HAP-1 (cell line): ENCODE measurements at regions not wholly inside any gene's neighbourhood (a gene's known extent, or its start where the extent isn't known, plus 50 kb on each side); places are given as distances from the start of the nearest gene placed in this dataset.
"Not testable (repeated sequence)": the region's sequence is repeated elsewhere in the genome, so short reads cannot be mapped to it uniquely, and the experiment has no call there.

Source experiments
- DNase-seq, 2 experiments: peaks; one replicate each; pipeline ENCODE4 v3.0.0-alpha.2; 2016 to 2020; ENCODE audit warnings: low spot score in 2 of 2
- H3K27me3 ChIP-seq: fragments of 250-450 bp; sonication (Bioruptor Pico); 2 replicates; pipeline ENCODE4 v1.5.1; 2020; ENCODE audit warnings: low read depth, mild to moderate bottlenecking, moderate library complexity
- H3K36me3 ChIP-seq: fragments of 250-450 bp; sonication (Bioruptor Pico); replicated peaks from 2 replicates; pipeline ENCODE4 v1.5.1; 2020; ENCODE audit warnings: mild to moderate bottlenecking
- H3K4me1 ChIP-seq: fragments of 250-450 bp; sonication (Bioruptor Pico); 2 replicates; pipeline ENCODE4 v1.5.1; 2020; ENCODE audit warnings: mild to moderate bottlenecking
- H3K4me3 ChIP-seq: fragments of 250-450 bp; sonication (Bioruptor Pico); 2 replicates; pipeline ENCODE4 v1.5.1; 2020; ENCODE audit warnings: mild to moderate bottlenecking, moderate library complexity
- H3K9me3 ChIP-seq: fragments of 250-450 bp; sonication (Bioruptor Pico); 2 replicates; pipeline ENCODE4 v1.5.1; 2020; ENCODE audit warnings: mild to moderate bottlenecking, moderate library complexity
- in situ Hi-C: fragments of 300-500 bp; cut with MboI; formaldehyde crosslinking; loops from 3 replicates; pipeline ENCODE4 v1.14.3; 2020; ENCODE audit warnings: low sequenced_read_pairs, inconsistent platforms, mixed read lengths

DNA sequence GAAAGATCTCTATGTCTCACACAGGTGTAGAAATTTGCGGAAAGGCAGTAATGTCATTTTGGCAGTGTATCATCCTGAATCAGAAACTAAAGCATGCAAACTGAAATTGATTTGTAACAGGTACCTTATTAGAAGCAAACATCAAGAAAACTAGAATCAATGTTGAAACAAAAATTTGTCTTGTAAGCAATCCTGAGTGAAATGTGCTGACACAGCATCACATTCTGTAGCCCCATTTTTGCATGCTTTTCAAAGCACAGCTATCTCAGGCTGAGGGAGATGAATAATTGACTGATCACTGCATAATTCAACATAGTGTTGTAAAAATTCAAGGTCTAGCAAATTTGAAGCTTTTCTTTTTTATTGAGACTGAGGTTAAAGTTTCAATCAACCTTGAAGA is 539.7 kb downstream of the DACH1 start:
- Histone ChIP-seq H3K27me3 (no peaks in the 10 kb centered on the region), H3K4me3 (no peak overlapping the region), H3K36me3 (no peaks in the 10 kb centered on the region), H3K4me1 (peaks cover 7% of the 10 kb centered on the region; the same call in 1 of the 2 replicates), H3K9me3 (no peaks in the 10 kb centered on the region)
- DNase-seq, result no peak
- in situ Hi-C loops, result no loop called here

GRCh38 chr13:71325556-71325955 is 541.4 kb downstream of the DACH1 start:
- in situ Hi-C loops, result no loop called here
- H3K9me3 ChIP-seq, result no peaks in the 10 kb centered on the region
- H3K4me1 ChIP-seq, result peaks cover 7% of the 10 kb centered on the region; the same call in 1 of the 2 replicates
- H3K36me3 ChIP-seq, result no peaks in the 10 kb centered on the region
- no peak for DNase-seq
- H3K4me3 ChIP-seq, result no peak overlapping the region
- H3K27me3 ChIP-seq, result no peaks in the 10 kb centered on the region

DNA sequence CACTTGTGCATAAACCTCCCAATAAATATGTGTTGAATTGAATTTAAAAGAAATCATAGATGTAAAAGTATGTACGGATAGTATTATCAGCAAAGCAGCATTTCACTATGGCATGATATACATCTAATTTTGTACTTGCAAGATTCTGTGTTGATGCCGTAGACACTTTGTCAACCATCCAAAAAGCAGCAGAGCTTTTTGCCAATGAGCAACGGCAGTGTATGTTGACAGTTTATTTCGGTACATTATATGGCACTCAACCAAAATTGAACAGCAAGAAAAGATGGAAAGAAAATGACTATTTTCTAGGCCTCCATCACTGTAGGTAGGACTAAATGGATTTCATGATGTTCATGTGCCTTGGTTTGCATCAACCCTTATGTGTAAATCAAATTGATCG is 543.7 kb downstream of the DACH1 start:
- Histone ChIP-seq H3K9me3 (no peaks in the 10 kb centered on the region), H3K27me3 (no peaks in the 10 kb centered on the region), H3K4me1 (peaks cover 7% of the 10 kb centered on the region; the same call in 1 of the 2 replicates), H3K36me3 (no peaks in the 10 kb centered on the region), H3K4me3 (no peak overlapping the region)
- in situ Hi-C loops, result no loop called here
- no peak for DNase-seq

DNA sequence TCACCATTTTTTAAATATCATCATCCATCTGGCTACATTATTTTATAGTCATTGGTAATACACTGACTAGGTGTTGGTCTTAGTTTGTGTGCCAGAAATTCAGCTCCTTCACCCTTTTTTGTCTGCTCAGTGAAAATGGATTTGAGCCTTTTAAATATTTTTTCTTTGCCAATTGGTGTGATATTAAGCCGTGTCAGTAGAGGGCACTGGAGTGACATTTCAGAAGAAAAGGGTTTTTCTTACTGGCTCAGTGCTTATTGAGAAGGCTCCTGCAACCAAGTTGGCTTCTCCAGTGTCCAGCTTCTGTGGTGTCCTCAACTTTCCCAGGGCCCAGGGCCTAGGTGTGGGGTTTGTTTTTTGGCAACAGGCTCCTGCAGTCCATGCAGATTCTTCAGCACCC is 546.6 kb downstream of the DACH1 start:
- Histone ChIP-seq H3K4me1 (peaks cover 14% of the 10 kb centered on the region), H3K9me3 (no peaks in the 10 kb centered on the region), H3K4me3 (no peak overlapping the region), H3K36me3 (no peaks in the 10 kb centered on the region), H3K27me3 (no peaks in the 10 kb centered on the region)
- peak; percentile 43 to 46 for DNase-seq
- in situ Hi-C loops, result no loop called here

DNA sequence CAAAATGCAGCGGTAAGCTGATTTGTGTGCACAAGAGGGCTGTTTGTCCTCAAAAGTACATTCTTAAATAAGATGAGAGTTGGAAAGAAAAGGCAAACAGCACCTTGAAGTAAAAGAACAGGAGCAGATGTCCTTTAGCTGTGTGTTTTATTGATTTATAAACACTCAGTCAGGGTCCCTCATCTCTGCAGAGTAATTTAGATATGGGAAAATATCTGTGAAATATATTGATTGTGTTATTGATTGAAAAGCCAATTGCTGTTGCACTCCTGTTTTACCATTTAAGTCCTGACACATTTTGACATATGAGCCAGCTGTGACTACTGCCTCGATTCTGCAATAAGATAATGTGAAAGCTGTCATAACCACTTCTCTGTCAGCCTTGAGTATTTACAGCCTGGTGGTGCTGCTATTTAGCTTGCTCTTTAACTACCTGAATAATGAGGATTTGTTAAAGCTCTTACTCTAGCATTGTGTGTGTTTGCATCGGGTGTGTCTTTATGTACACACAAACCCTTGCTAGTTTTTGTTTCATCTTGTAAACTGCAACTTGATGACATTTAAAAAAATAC is 550.1 kb downstream of the DACH1 start:
- in situ Hi-C loops, result no loop called here

GRCh38 chr13:71312923-71313322 is 554.1 kb downstream of the DACH1 start:
- in situ Hi-C loops, result no loop called here
- no peak for DNase-seq
- Histone ChIP-seq H3K4me1 (peaks cover 7% of the 10 kb centered on the region), H3K36me3 (no peaks in the 10 kb centered on the region), H3K9me3 (no peaks in the 10 kb centered on the region), H3K4me3 (no peak overlapping the region), H3K27me3 (no peaks in the 10 kb centered on the region)

More for the DNA sequence above, 550.1 kb downstream of the DACH1 start:
- DNase-seq, result peak in 1 of 2 experiments; percentile 43
- Histone ChIP-seq H3K36me3 (no peaks in the 10 kb centered on the region), H3K4me3 (no peak overlapping the region), H3K4me1 (peaks cover 7% of the 10 kb centered on the region), H3K9me3 (no peaks in the 10 kb centered on the region), H3K27me3 (no peaks in the 10 kb centered on the region)

GRCh38 chr13:71309905-71310304 is 557.1 kb downstream of the DACH1 start:
- Histone ChIP-seq H3K36me3 (no peaks in the 10 kb centered on the region), H3K4me1 (peaks cover 5% of the 10 kb centered on the region; the same call in 1 of the 2 replicates), H3K27me3 (no peaks in the 10 kb centered on the region), H3K9me3 (no peaks in the 10 kb centered on the region), H3K4me3 (no peak overlapping the region)
- in situ Hi-C loops, result no loop called here
- DNase-seq, result no peak

- H3K4me1 ChIP-seq, result peaks cover 5% of the 10 kb centered on the region; the same call in 1 of the 2 replicates
- no peak for DNase-seq
- no peak overlapping the region for H3K4me3 ChIP-seq
- no peaks in the 10 kb centered on the region for H3K36me3 ChIP-seq
- H3K9me3 ChIP-seq, result no peaks in the 10 kb centered on the region
- in situ Hi-C loops, result no loop called here
- H3K27me3 ChIP-seq, result no peaks in the 10 kb centered on the region
Measured at GRCh38 chr13:71306821-71307220, 560.2 kb downstream of the DACH1 start.

DNA sequence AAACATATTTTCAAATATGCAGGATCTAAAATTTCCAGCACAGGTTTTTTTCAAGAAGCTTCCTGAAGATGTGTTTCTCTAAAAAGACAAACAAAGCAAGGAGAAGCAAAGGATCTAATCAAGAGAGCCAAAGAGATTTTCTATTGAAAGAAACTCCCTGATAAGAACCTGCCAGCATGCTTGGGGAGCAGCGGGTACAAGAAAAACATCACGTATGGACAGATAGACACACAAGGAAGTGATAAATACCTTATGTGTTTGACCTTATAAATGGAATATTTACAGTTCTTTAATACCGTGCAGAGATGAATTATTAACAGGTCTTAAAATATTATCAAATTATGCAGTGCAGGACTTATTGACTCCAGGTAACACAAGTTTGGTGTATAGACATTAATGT is 562.1 kb downstream of the DACH1 start:
- Histone ChIP-seq H3K4me3 (no peak overlapping the region), H3K36me3 (no peaks in the 10 kb centered on the region), H3K4me1 (peaks cover 5% of the 10 kb centered on the region; the same call in 1 of the 2 replicates), H3K27me3 (no peaks in the 10 kb centered on the region), H3K9me3 (no peaks in the 10 kb centered on the region)
- in situ Hi-C loops, result no loop called here
- DNase-seq, result no peak

DNA sequence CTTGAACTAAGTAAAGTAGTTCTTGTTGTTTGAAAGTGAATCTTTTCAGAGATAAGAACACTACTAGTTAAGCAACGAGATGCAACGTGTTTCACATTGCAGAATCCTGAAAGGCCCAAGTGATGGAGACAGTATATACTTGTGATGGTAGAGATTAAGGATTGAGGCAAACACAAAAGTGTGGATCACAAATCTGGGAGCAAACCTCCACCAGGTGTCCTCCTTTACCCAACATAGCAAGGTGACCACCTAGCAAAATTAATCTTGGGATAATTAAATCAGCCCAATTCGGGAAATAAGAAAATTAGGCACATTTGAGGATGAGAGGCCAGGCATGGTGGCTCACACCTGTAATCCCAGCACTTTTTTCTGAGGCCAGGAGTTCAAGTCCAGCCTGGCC is 563.9 kb downstream of the DACH1 start:
- DNase-seq, result no peak
- no peaks in the 10 kb centered on the region for H3K36me3 ChIP-seq
- H3K9me3 ChIP-seq, result no peaks in the 10 kb centered on the region
- H3K4me3 ChIP-seq, result no peak overlapping the region
- in situ Hi-C loops, result no loop called here
- H3K4me1 ChIP-seq, result peaks cover 5% of the 10 kb centered on the region; the same call in 1 of the 2 replicates
- no peaks in the 10 kb centered on the region for H3K27me3 ChIP-seq

- Histone ChIP-seq H3K4me1 (no peaks in the 10 kb centered on the region), H3K9me3 (no peaks in the 10 kb centered on the region), H3K36me3 (no peaks in the 10 kb centered on the region), H3K4me3 (no peak overlapping the region), H3K27me3 (no peaks in the 10 kb centered on the region)
- DNase-seq, result no peak
- in situ Hi-C loops, result no loop called here
Measured at GRCh38 chr13:71300602-71301001, 566.4 kb downstream of the DACH1 start.

DNA sequence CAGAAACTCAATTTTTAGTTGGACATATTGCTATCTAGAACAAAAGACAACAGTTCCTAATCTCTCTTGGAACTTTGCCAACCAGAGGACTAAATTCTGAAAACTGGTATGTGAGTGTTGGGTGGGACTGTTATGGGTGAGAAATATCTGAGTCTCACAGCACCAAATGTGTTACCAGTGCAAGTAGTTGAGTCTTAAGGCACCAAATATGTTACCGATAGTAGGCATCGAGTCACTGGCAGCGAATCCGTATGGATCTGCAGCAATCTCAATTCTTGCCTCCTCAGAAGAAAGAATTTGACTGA is 575.2 kb downstream of the DACH1 start:
- in situ Hi-C loops, result no loop called here

GRCh38 chr13:71290963-71291841 is 575.8 kb downstream of the DACH1 start:
- Histone ChIP-seq H3K27me3 (no peaks in the 10 kb centered on the region), H3K36me3 (no peaks in the 10 kb centered on the region), H3K4me1 (peaks cover 15% of the 10 kb centered on the region), H3K4me3 (peak overlapping the region; percentile 4; the same call in 1 of the 2 replicates), H3K9me3 (no peaks in the 10 kb centered on the region)
- peak; percentile 10 to 20 for DNase-seq
- in situ Hi-C loops, result no loop called here

More for the DNA sequence above, 575.2 kb downstream of the DACH1 start:
- no peaks in the 10 kb centered on the region for H3K9me3 ChIP-seq
- H3K4me3 ChIP-seq, result no peak overlapping the region
- peaks cover 15% of the 10 kb centered on the region for H3K4me1 ChIP-seq
- H3K36me3 ChIP-seq, result no peaks in the 10 kb centered on the region
- DNase-seq, result no peak
- H3K27me3 ChIP-seq, result no peaks in the 10 kb centered on the region

DNA sequence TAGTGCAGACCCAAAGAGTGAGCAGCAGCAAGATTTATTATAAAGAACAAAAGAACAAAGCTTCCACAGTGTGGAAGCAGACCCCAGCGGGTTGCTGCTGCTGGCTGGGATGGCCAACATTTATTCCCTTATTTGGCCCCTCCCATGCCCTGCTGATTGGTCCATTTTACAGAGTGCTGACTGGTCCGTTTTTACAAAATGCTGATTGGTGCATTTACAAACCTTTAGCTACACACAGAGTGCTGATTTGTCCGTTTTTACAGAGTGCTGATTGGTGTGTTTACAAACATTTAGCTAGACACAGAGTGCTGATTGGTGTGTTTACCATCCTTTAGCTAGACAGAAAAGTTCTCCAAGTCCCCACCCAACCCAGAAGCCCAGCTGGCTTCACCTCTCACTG is 577.0 kb downstream of the DACH1 start:
- H3K9me3 ChIP-seq, H3K36me3 ChIP-seq, H3K4me3 ChIP-seq, in situ Hi-C loops, DNase-seq, H3K27me3 ChIP-seq: not testable (repeated sequence)
- H3K4me1 ChIP-seq, result peaks cover 15% of the 10 kb centered on the region
